GM19025 (cell line): ENCODE measurements at regions not wholly inside any gene's neighbourhood (a gene's known extent, or its start where the extent isn't known, plus 50 kb on each side); places are given as distances from the start of the nearest gene placed in this dataset.

ENCODE experiments used
- ATAC-seq: cut with Tn5 transposase; IDR thresholded peaks from one replicate; pipeline ENCODE4 v1.9.1; 2021; ENCODE audit warnings: mild to moderate bottlenecking, low read depth, moderate library complexity; ENCODE audit not compliant: unreplicated experiment

DNA sequence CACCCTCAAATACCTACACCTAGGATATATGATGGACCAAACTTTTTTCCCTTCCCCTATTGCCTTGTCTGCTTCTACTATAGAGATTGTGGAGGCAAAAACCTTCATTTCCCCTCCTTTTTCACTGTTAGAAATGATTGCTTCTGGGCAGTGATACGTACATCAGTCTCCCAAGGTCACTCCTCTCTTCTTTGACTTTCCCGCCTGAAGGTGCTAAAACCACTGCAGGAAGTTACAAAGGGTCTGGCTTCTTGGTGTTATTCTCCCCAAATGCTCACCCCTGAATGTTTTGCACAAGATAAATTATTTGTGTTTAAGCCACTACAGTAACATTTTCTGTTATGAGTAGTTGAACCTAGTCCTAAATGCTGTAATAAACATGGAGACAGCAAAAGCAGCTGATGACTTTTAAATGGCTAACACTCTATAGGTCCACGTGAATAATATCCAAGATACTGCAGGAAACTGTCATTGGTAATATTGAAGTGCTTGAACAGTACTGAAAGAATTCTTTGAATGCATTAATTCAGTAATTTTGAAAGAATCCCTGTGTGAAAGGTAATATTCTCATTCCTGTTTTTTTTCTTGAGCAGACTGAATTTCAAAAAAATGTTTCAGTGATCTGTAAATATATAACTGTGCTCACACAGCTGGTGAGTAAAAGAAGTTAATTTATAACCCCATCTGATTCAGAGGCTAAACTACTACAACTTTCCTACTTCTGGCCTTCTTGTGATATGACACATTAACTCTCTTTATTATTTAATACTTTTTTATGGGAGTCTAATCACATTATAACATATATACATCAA, 865.1 kb downstream of the EFNB2 start:
- no peak for ATAC-seq

DNA sequence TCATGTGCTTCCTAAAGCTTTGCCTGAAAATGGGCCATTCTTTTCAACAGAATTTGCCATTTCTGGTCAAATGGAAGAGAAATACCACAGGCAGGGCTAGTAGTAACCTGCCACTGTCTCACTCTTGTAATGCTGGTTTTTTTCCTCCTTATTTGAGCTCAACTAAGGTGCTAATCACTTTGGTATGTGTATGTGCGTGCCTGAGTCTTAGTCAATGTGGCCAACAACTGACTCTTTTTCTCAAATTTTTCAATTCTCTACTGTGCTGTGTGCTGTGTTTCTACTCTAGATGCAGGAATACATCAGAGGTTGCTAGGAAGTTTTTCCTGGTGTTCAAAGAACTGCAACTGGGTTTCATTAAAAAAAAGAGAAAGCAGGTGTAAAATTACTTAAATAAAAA, 870.2 kb downstream of the EFNB2 start:
- ATAC-seq: no peak

- ATAC-seq: no peak
Observed at GRCh38 chr13:105663182-105663581, 872.3 kb downstream of the EFNB2 start.

GRCh38 chr13:105660561-105660960, 874.9 kb downstream of the EFNB2 start:
- ATAC-seq: no peak

GRCh38 chr13:105658431-105658830, 877.0 kb downstream of the EFNB2 start:
- ATAC-seq: no peak

- ATAC-seq: no peak
Observed at GRCh38 chr13:105655046-105655445, 880.4 kb downstream of the EFNB2 start.

DNA sequence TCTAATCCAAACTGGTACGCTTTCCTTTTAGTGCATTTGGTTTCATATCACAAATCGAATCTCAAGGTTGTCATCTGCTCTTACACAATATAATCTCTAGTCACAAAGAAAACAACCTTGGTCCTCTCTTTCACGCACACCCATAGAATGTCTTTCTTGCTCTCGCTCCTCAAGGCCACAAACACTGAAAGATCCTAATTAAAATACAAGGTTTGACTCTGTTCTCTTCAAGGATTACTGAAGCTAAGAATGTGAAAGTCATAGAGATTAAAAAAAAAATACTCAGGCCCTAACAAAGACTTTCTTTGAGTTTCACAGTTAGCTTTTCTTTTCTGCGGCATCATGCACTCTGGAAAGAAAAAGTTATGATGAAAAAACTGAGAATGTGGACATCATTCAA, 891.5 kb downstream of the EFNB2 start:
- no peak for ATAC-seq

- ATAC-seq: no peak
Observed at GRCh38 chr13:105642511-105642958, 892.9 kb downstream of the EFNB2 start.

DNA sequence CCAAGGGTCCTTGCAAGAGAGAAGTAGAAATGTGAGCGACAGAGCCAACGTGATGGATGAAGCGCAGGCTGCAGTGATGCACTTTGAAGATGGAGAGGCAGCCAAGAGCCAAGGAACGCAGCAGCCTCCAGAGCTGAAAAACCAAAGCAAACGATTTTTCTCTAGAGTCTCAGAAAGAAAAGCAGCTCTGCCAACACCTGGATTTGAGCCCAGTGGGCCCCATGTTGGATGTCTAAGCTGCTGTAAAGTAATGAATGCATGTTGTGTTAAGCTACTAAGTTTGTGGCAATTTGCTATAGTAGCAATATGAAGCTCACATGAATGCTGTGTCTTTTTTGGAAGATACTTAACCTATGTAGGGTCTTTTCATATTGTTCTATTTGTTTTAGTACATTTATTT, 894.3 kb downstream of the EFNB2 start:
- no peak for ATAC-seq

DNA sequence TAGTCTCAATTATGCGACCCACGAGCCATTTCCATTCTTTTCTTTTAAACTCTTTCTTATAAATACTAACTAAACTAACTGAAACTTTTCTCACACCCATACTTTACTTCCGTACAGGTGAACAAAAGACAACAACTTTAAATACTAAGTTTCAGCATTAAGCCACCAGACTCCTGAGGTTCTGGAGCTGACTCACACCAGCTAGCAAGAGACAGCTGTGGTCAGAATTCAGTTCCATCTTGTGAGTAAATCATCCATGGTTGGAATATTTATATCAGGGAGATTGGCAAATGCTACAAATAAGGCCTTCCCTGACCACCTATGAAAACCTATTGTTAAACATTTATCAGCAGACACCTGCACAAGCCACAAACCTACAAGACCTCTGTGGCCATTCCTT, 897.0 kb downstream of the EFNB2 start:
- ATAC-seq: no peak

GRCh38 chr13:105634059-105634458, 901.4 kb downstream of the EFNB2 start:
- no peak for ATAC-seq

- no peak for ATAC-seq
Observed at GRCh38 chr13:105630431-105630830, 905.0 kb downstream of the EFNB2 start.

GRCh38 chr13:105627270-105627669, 908.2 kb downstream of the EFNB2 start:
- ATAC-seq: no peak

GRCh38 chr13:105625691-105626090, 909.8 kb downstream of the EFNB2 start:
- ATAC-seq: no peak

GRCh38 chr13:105616333-105617075, 919.0 kb downstream of the EFNB2 start:
- ATAC-seq: no peak

DNA sequence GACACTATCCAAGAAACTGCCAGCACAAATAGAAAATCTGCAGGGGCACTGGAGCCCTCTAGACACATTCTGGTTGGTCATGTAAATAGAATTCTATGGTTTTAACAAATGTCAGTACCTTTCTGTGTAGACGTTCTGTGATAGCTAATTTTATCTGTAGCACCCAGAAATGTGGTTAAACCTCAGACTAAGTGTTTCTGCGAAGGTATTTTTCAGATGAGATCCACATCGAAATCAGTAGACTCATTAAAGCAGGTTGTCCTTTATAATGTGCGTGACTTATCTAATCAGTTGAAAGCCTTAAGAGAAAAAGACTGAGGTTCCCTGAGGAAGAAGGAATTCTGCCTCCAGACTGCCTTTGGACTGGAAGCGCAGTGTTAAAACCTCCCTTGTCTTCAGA, 922.9 kb downstream of the EFNB2 start:
- ATAC-seq: no peak

- ATAC-seq: no peak
Observed at GRCh38 chr13:105611424-105611823, 924.0 kb downstream of the EFNB2 start.

GRCh38 chr13:105608104-105608503, 927.4 kb downstream of the EFNB2 start:
- ATAC-seq: no peak

GRCh38 chr13:105607426-105607825, 928.0 kb downstream of the EFNB2 start:
- ATAC-seq: no peak

GRCh38 chr13:105607016-105607415, 928.4 kb downstream of the EFNB2 start:
- no peak for ATAC-seq

DNA sequence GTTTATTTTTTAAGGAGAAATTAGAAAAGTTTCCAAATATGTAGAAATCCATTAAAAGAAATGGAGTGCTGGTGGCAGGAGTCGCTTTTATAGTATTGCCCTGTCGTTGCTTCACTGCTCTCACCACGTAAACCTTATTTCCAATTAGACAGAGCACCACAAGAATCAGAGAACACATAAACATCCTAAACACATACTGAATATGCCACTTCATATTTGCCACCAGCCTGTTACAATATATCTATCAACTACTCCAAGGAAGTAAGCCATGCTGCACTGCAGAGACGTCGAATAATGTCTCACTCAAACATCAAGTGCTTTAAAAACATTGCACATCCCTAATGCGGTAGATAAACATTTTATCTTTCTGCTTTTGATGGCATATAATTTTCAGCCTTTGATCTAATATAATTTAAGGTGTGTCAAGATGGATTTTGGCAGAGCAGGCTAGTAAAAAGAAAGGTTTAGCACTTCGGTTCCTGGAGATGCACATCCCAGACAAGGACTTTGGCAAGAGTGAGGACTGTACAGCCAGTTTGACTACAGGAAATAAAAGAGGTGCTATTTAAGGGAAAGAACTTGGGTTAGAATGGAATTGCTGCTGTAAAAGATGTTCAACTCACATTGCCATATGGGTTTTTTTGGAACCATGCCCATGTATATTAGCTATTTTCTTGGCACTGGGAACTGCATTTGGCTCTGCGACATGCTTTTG, 932.3 kb downstream of the EFNB2 start:
- ATAC-seq: no peak
